HCT116 (cell line): ENCODE measurements at regions not wholly inside any gene's neighbourhood (a gene's known extent, or its start where the extent isn't known, plus 50 kb on each side); places are given as distances from the start of the nearest gene placed in this dataset.

Experiments
- ATAC-seq: fragments of 200-7000 bp; cut with Tn5 transposase; 2 replicates; pipeline ENCODE4 v1.9.1; 2020; ENCODE audit warnings: mild to moderate bottlenecking, moderate library complexity
- BruUV-seq: library from RNA; stranded (reverse); fragments of 400-500 nt; replicated peaks from 2 replicates; lab custom pipeline; 2021; lab: Mats Ljungman, UMichigan
- CTCF ChIA-PET: fragments of 300-600 bp; sonication (Branson Sonifier 250); formaldehyde crosslinking; loops from one replicate; lab custom pipeline; 2021; ENCODE audit warnings: antibody characterized with exemption; lab: Charles Lee
- POLR2A ChIA-PET: fragments of 300-600, 350-600 bp; sonication (Branson Sonifier 250); formaldehyde crosslinking; loops from one replicate; lab custom pipeline; 2021; ENCODE audit warnings: antibody characterized with exemption; lab: Charles Lee
- RAD21 ChIA-PET, 2 experiments: fragments of 300-600 bp; sonication (Branson Sonifier 250); formaldehyde crosslinking; loops; one replicate each; lab custom pipeline; 2023; ENCODE audit warnings: low total read pairs in 2 of 2; ENCODE audit not compliant: uncharacterized antibody in 2 of 2, unreplicated experiment in 2 of 2, low non-redundant PET in 1 of 2; lab: Charles Lee
- DNase-seq: peaks from one replicate; pipeline ENCODE4 v3.0.0-alpha.2; 2010; ENCODE audit warnings: low read depth, low spot score
- H2AFZ ChIP-seq: fragments of 200-600 bp; shearing (Covaris generic), sonication (generic); 2 replicates; pipeline ENCODE4 v1.6.1; 2017; ENCODE audit warnings: low read depth, mixed run types, mixed read lengths, antibody characterized with exemption, low read length; ENCODE audit not compliant: poor library complexity, severe bottlenecking
- H3K27ac ChIP-seq: 2 replicates; pipeline ENCODE4 v1.5.1; 2012; ENCODE audit warnings: low read depth, low read length
- H3K27me3 ChIP-seq: fragments of 200-600 bp; sonication (generic); 2 replicates; pipeline ENCODE4 v1.6.1; 2016; ENCODE audit warnings: mixed run types, low read length, mixed read lengths; ENCODE audit not compliant: insufficient read depth
- H3K36me3 ChIP-seq, 2 experiments: fragments of 200-500 bp in 1 of 2; fragments of 200-600 bp in 1 of 2; sonication (Bioruptor generic) in 1 of 2; sonication (generic) in 1 of 2; 2 replicates each; pipeline versions ENCODE4 v1.5.1 to v1.6.1; 2014 to 2016; ENCODE audit warnings: low read length in 2 of 2, inconsistent platforms in 1 of 2, mixed read lengths in 1 of 2, mixed run types in 1 of 2; ENCODE audit not compliant: insufficient read depth in 2 of 2, control insufficient read depth in 1 of 2
- H3K4me1 ChIP-seq, 2 experiments: fragments of 200-600 bp in 1 of 2; sonication (generic) in 1 of 2; 2 replicates each; pipeline versions ENCODE4 v1.5.1 to v1.6.1; 2012 to 2017; ENCODE audit warnings: low read length in 2 of 2, inconsistent platforms in 1 of 2, mild to moderate bottlenecking in 1 of 2, mixed read lengths in 1 of 2, mixed run types in 1 of 2, moderate library complexity in 1 of 2; ENCODE audit not compliant: insufficient read depth in 2 of 2, control insufficient read depth in 1 of 2
- H3K4me2 ChIP-seq: fragments of 200-600 bp; sonication (generic); 2 replicates; pipeline ENCODE4 v1.6.1; 2017; ENCODE audit warnings: mixed run types, low read length, mixed read lengths
- H3K4me3 ChIP-seq, 2 experiments: fragments of 200-600 bp in 1 of 2; sonication (generic) in 1 of 2; replicated peaks in 1 of 2; 2 replicates each; pipeline ENCODE4 v1.5.1; 2011 to 2016; ENCODE audit warnings: low read length in 2 of 2, control low read depth in 1 of 2, low read depth in 1 of 2, mild to moderate bottlenecking in 1 of 2, mixed read lengths in 1 of 2, mixed run types in 1 of 2
- H3K79me2 ChIP-seq: fragments of 200-600 bp; sonication (generic); 2 replicates; pipeline ENCODE4 v1.6.1; 2017; ENCODE audit warnings: mild to moderate bottlenecking, mixed run types, low read length, moderate library complexity, mixed read lengths; ENCODE audit not compliant: insufficient read depth
- H3K9ac ChIP-seq: fragments of 200-600 bp; sonication (generic); 2 replicates; pipeline ENCODE4 v1.6.1; 2016; ENCODE audit warnings: low read length, mixed read lengths
- H3K9me2 ChIP-seq: fragments of 200-600 bp; sonication (generic), shearing (Covaris generic); 2 replicates; pipeline ENCODE4 v1.6.1; 2017; ENCODE audit warnings: mixed run types, mild to moderate bottlenecking, moderate library complexity; ENCODE audit not compliant: insufficient read depth
- H3K9me3 ChIP-seq, 2 experiments: fragments of 200-500 bp in 1 of 2; fragments of 200-600 bp in 1 of 2; sonication (Bioruptor generic) in 1 of 2; sonication (generic) in 1 of 2; 2 replicates each; pipeline ENCODE4 v1.6.1; 2014 to 2017; ENCODE audit warnings: low read length in 2 of 2, mixed read lengths in 2 of 2, inconsistent platforms in 1 of 2, low read depth in 1 of 2, mild to moderate bottlenecking in 1 of 2, mixed run types in 1 of 2, moderate library complexity in 1 of 2; ENCODE audit not compliant: control insufficient read depth in 1 of 2, insufficient read depth in 1 of 2
- H4K20me1 ChIP-seq: fragments of 200-600 bp; sonication (generic), shearing (Covaris generic); 2 replicates; pipeline ENCODE4 v1.6.1; 2017; ENCODE audit warnings: mixed run types, mild to moderate bottlenecking, moderate library complexity; ENCODE audit not compliant: insufficient read depth
- CBX3 ChIP-seq: IDR thresholded peaks from 2 replicates; pipeline ENCODE4 v1.6.1; 2012; ENCODE audit warnings: low read depth
- EGR1 ChIP-seq: IDR thresholded peaks from 2 replicates; pipeline ENCODE4 v1.6.1; 2012; ENCODE audit warnings: low read depth
- ELF1 ChIP-seq: IDR thresholded peaks from 2 replicates; pipeline ENCODE4 v1.6.1; 2012; ENCODE audit warnings: low read depth, borderline replicate concordance
- EZH2phosphoT487 ChIP-seq: fragments of 200-600 bp; IDR thresholded peaks from 2 replicates; pipeline ENCODE4 v1.6.1; 2018; ENCODE audit warnings: antibody characterized with exemption, borderline replicate concordance
- JUND ChIP-seq: IDR thresholded peaks from 2 replicates; pipeline ENCODE4 v1.6.1; 2012
- POLR2A ChIP-seq: IDR thresholded peaks from 2 replicates; pipeline ENCODE4 v1.7.0; 2011; ENCODE audit warnings: borderline replicate concordance; ENCODE audit not compliant: insufficient read depth, insufficient read length; ENCODE audit errors: extremely low read depth
- POLR2AphosphoS5 ChIP-seq: IDR thresholded peaks from 2 replicates; pipeline ENCODE4 v1.6.1; 2011; ENCODE audit warnings: mild to moderate bottlenecking, low read depth, low read length, moderate library complexity
- RAD21 ChIP-seq: IDR thresholded peaks from 2 replicates; pipeline ENCODE4 v1.6.1; 2012; ENCODE audit warnings: low read depth, mild to moderate bottlenecking
- SP1 ChIP-seq: IDR thresholded peaks from 2 replicates; pipeline ENCODE4 v1.6.1; 2012; ENCODE audit warnings: low read depth
- SRF ChIP-seq: IDR thresholded peaks from 2 replicates; pipeline ENCODE4 v1.6.1; 2012; ENCODE audit warnings: low read depth
- YY1 ChIP-seq: IDR thresholded peaks from 2 replicates; pipeline ENCODE4 v1.6.1; 2011; ENCODE audit warnings: low read length, low read depth, moderate library complexity, mild to moderate bottlenecking; ENCODE audit not compliant: insufficient replicate concordance; ENCODE audit errors: extremely low read depth
- ZFX ChIP-seq: fragments of 450-650 bp; IDR thresholded peaks from 2 replicates; pipeline ENCODE4 v1.6.1; 2017
- ZNF274 ChIP-seq: fragments of 200-500 bp; sonication (Bioruptor generic); IDR thresholded peaks from 2 replicates; pipeline ENCODE4 v1.6.1; 2014; ENCODE audit warnings: mild to moderate bottlenecking, low read depth, low read length, inconsistent platforms
- intact Hi-C: fragments of 100-400 bp; cut with micrococcal nuclease; formaldehyde crosslinking; loops from 2 replicates; pipeline ENCODE4 v1.10.0; 2022
- TF ChIP-seq, protein P1 (sequence below): IDR thresholded peaks from 2 replicates; pipeline ENCODE4 v1.6.1; 2012
- TF ChIP-seq, protein P2 (sequence below), 3 experiments: fragments of 200-600 bp in 1 of 3; sonication (generic) in 1 of 3; IDR thresholded peaks in 2 of 3; conservative IDR thresholded peaks in 1 of 3; 2 replicates each; pipeline ENCODE4 v1.5.1; 2012 to 2017; ENCODE audit warnings: low read depth in 2 of 3, low read length in 2 of 3, antibody characterized with exemption in 1 of 3, borderline replicate concordance in 1 of 3, control low read depth in 1 of 3, mild to moderate bottlenecking in 1 of 3, mixed read lengths in 1 of 3, mixed run types in 1 of 3, moderate library complexity in 1 of 3; ENCODE audit not compliant: insufficient read depth in 1 of 3
- TF ChIP-seq, protein P3 (sequence below): IDR thresholded peaks from 2 replicates; pipeline ENCODE4 v1.6.1; 2012
- TF ChIP-seq, protein P4 (sequence below): IDR thresholded peaks from 2 replicates; pipeline ENCODE4 v1.6.1; 2012; ENCODE audit warnings: low read depth

DNA sequence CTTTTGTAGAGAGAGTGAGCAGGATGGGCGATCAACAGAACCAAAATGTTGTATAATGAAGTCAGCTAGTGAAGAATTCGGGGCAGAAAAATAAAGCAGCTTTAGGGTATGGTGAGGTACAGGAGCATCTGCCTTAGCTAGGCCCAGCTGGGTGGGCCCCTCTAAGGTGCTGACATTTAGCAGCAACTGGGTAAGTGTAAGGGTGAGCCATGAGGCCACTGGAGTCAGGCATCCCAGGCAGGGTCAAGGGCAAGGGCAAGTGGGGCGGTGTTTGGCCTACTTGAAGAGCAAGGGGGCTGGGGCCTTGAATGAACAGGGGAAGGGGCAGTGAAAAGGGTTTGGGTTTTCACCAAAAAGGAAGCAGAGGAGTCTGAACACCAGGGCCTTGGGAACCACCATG lies 583.6 kb downstream of the BCL11B start:
- Histone ChIP-seq H3K4me2 (no peak overlapping the region), H2AFZ (no peak overlapping the region), H3K4me1 (no peaks in the 10 kb centered on the region), H3K9me2 (no peaks in the 10 kb centered on the region), H3K9me3 (no peaks in the 10 kb centered on the region), H4K20me1 (no peaks in the 10 kb centered on the region), H3K9ac (no peak overlapping the region), H3K4me3 (no peak overlapping the region), H3K27me3 (no peaks in the 10 kb centered on the region), H3K36me3 (no peaks in the 10 kb centered on the region), H3K79me2 (no peaks in the 10 kb centered on the region), H3K27ac (no peak overlapping the region)
- BruUV-seq, result no TSS peak
- intact Hi-C loops, result no loop called here
- ChIA-PET CTCF (no interaction called here), POLR2A (no interaction called here), RAD21 (no interaction called here)
- TF ChIP-seq POLR2AphosphoS5 (no peak), ELF1 (no peak), SP1 (no peak), RAD21 (no peak), ZFX (no peak), EGR1 (no peak), EZH2phosphoT487 (no peak), POLR2A (no peak), YY1 (no peak), SRF (no peak), CBX3 (no peak), JUND (no peak), ZNF274 (no peak)
- TF ChIP-seq, protein P1, sequence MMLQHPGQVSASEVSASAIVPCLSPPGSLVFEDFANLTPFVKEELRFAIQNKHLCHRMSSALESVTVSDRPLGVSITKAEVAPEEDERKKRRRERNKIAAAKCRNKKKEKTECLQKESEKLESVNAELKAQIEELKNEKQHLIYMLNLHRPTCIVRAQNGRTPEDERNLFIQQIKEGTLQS, result no peak
- TF ChIP-seq, protein P2, sequence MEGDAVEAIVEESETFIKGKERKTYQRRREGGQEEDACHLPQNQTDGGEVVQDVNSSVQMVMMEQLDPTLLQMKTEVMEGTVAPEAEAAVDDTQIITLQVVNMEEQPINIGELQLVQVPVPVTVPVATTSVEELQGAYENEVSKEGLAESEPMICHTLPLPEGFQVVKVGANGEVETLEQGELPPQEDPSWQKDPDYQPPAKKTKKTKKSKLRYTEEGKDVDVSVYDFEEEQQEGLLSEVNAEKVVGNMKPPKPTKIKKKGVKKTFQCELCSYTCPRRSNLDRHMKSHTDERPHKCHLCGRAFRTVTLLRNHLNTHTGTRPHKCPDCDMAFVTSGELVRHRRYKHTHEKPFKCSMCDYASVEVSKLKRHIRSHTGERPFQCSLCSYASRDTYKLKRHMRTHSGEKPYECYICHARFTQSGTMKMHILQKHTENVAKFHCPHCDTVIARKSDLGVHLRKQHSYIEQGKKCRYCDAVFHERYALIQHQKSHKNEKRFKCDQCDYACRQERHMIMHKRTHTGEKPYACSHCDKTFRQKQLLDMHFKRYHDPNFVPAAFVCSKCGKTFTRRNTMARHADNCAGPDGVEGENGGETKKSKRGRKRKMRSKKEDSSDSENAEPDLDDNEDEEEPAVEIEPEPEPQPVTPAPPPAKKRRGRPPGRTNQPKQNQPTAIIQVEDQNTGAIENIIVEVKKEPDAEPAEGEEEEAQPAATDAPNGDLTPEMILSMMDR (IDR thresholded peaks at IDR 0.05 in 2 of 3, conservative IDR thresholded peaks at IDR 0.05 in 1 of 3; ENCODE audit: borderline replicate concordance in 1 of 3, insufficient read depth in 1 of 3, low read depth in 2 of 3, low read length in 2 of 3), result no peak
- TF ChIP-seq, protein P3, sequence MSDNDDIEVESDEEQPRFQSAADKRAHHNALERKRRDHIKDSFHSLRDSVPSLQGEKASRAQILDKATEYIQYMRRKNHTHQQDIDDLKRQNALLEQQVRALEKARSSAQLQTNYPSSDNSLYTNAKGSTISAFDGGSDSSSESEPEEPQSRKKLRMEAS, result no peak
- TF ChIP-seq, protein P4, sequence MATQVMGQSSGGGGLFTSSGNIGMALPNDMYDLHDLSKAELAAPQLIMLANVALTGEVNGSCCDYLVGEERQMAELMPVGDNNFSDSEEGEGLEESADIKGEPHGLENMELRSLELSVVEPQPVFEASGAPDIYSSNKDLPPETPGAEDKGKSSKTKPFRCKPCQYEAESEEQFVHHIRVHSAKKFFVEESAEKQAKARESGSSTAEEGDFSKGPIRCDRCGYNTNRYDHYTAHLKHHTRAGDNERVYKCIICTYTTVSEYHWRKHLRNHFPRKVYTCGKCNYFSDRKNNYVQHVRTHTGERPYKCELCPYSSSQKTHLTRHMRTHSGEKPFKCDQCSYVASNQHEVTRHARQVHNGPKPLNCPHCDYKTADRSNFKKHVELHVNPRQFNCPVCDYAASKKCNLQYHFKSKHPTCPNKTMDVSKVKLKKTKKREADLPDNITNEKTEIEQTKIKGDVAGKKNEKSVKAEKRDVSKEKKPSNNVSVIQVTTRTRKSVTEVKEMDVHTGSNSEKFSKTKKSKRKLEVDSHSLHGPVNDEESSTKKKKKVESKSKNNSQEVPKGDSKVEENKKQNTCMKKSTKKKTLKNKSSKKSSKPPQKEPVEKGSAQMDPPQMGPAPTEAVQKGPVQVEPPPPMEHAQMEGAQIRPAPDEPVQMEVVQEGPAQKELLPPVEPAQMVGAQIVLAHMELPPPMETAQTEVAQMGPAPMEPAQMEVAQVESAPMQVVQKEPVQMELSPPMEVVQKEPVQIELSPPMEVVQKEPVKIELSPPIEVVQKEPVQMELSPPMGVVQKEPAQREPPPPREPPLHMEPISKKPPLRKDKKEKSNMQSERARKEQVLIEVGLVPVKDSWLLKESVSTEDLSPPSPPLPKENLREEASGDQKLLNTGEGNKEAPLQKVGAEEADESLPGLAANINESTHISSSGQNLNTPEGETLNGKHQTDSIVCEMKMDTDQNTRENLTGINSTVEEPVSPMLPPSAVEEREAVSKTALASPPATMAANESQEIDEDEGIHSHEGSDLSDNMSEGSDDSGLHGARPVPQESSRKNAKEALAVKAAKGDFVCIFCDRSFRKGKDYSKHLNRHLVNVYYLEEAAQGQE, result no peak
- ATAC-seq, result no peak
- DNase-seq, result no peak
